ENCODE measurements at regions not wholly inside any gene's neighbourhood (a gene's known extent, or its start where the extent isn't known, plus 50 kb on each side); places are given as distances from the start of the nearest gene placed in this dataset.

- Histone ChIP-seq H3K36me3 (no peaks in the 10 kb centered on the region), H3K4me3 (no peak overlapping the region), H3K27ac (no peak overlapping the region), H3K9me3 (no peaks in the 10 kb centered on the region), H3K4me1 (no peaks in the 10 kb centered on the region), H3K27me3 (no peaks in the 10 kb centered on the region)
- TF ChIP-seq POLR2AphosphoS5 (IDR thresholded peaks at IDR 0.05) (no peak), EP300 (IDR thresholded peaks at IDR 0.05) (no peak), POLR2A (IDR thresholded peaks at IDR 0.05) (no peak), CTCF (IDR thresholded peaks at IDR 0.05) (no peak)
- 54% methylated on average over 2 of the region's 2 CpGs for WGBS
- DNase-seq (ENCODE audit: low spot score in 2 of 2): no peak
Observed at GRCh38 chr18:38909972-38910371, 1344.4 kb upstream of the CELF4 start.

- WGBS: 55% methylated on average over 2 of the region's 2 CpGs
- no peak overlapping the region for H3K27ac ChIP-seq
- H3K27me3 ChIP-seq: no peaks in the 10 kb centered on the region
- H3K4me3 ChIP-seq: no peak overlapping the region
- H3K4me1 ChIP-seq: no peaks in the 10 kb centered on the region
- DNase-seq (ENCODE audit: low spot score in 2 of 2): no peak
- H3K9me3 ChIP-seq: no peaks in the 10 kb centered on the region
- TF ChIP-seq POLR2A (IDR thresholded peaks at IDR 0.05) (no peak), POLR2AphosphoS5 (IDR thresholded peaks at IDR 0.05) (no peak), EP300 (IDR thresholded peaks at IDR 0.05) (no peak), CTCF (IDR thresholded peaks at IDR 0.05) (no peak)
- H3K36me3 ChIP-seq: no peaks in the 10 kb centered on the region
Observed at GRCh38 chr18:38902796-38903195, 1337.2 kb upstream of the CELF4 start.

GRCh38 chr18:38900445-38900844 is 1334.8 kb upstream of the CELF4 start:
- no peaks in the 10 kb centered on the region for H3K27me3 ChIP-seq
- H3K4me3 ChIP-seq: no peak overlapping the region
- WGBS: 79% methylated on average over 4 of the region's 4 CpGs
- H3K27ac ChIP-seq: no peak overlapping the region
- H3K36me3 ChIP-seq: no peaks in the 10 kb centered on the region
- DNase-seq (ENCODE audit: low spot score in 2 of 2): no peak
- TF ChIP-seq CTCF (IDR thresholded peaks at IDR 0.05) (no peak), EP300 (IDR thresholded peaks at IDR 0.05) (no peak), POLR2A (IDR thresholded peaks at IDR 0.05) (no peak), POLR2AphosphoS5 (IDR thresholded peaks at IDR 0.05) (no peak)
- no peaks in the 10 kb centered on the region for H3K4me1 ChIP-seq
- H3K9me3 ChIP-seq: no peaks in the 10 kb centered on the region

GRCh38 chr18:38900031-38900430 is 1334.4 kb upstream of the CELF4 start:
- TF ChIP-seq POLR2A (IDR thresholded peaks at IDR 0.05) (no peak), CTCF (IDR thresholded peaks at IDR 0.05) (no peak), EP300 (IDR thresholded peaks at IDR 0.05) (no peak), POLR2AphosphoS5 (IDR thresholded peaks at IDR 0.05) (no peak)
- 85% methylated on average over 2 of the region's 2 CpGs for WGBS
- DNase-seq (ENCODE audit: low spot score in 2 of 2): no peak
- H3K36me3 ChIP-seq: no peaks in the 10 kb centered on the region
- no peak overlapping the region for H3K4me3 ChIP-seq
- H3K27ac ChIP-seq: no peak overlapping the region
- no peaks in the 10 kb centered on the region for H3K27me3 ChIP-seq
- H3K9me3 ChIP-seq: no peaks in the 10 kb centered on the region
- H3K4me1 ChIP-seq: no peaks in the 10 kb centered on the region

GRCh38 chr18:38899252-38899651 is 1333.7 kb upstream of the CELF4 start:
- WGBS: 69% methylated on average over 2 of the region's 2 CpGs
- no peak for DNase-seq (ENCODE audit: low spot score in 2 of 2)
- H3K27me3 ChIP-seq: no peaks in the 10 kb centered on the region
- no peaks in the 10 kb centered on the region for H3K9me3 ChIP-seq
- no peak overlapping the region for H3K4me3 ChIP-seq
- no peaks in the 10 kb centered on the region for H3K36me3 ChIP-seq
- no peak for TF ChIP-seq POLR2AphosphoS5 (IDR thresholded peaks at IDR 0.05)
- TF ChIP-seq POLR2A (IDR thresholded peaks at IDR 0.05): no peak
- no peak for TF ChIP-seq EP300 (IDR thresholded peaks at IDR 0.05)
- no peak overlapping the region for H3K27ac ChIP-seq
- H3K4me1 ChIP-seq: no peaks in the 10 kb centered on the region

GRCh38 chr18:38898167-38898566 is 1332.6 kb upstream of the CELF4 start:
- no peak for DNase-seq (ENCODE audit: low spot score in 2 of 2)
- Histone ChIP-seq H3K27ac (no peak overlapping the region), H3K9me3 (no peaks in the 10 kb centered on the region), H3K36me3 (no peaks in the 10 kb centered on the region), H3K4me1 (no peaks in the 10 kb centered on the region), H3K4me3 (no peak overlapping the region), H3K27me3 (no peaks in the 10 kb centered on the region)
- no peak for TF ChIP-seq POLR2AphosphoS5 (IDR thresholded peaks at IDR 0.05)
- no peak for TF ChIP-seq POLR2A (IDR thresholded peaks at IDR 0.05)
- no peak for TF ChIP-seq CTCF (IDR thresholded peaks at IDR 0.05)
- no peak for TF ChIP-seq EP300 (IDR thresholded peaks at IDR 0.05)
- 77% methylated on average over 3 of the region's 3 CpGs for WGBS
